Erythroblast (primary cell): ENCODE measurements at regions not wholly inside any gene's neighbourhood (a gene's known extent, or its start where the extent isn't known, plus 50 kb on each side); places are given as distances from the start of the nearest gene placed in this dataset.

Experiments used
- GATA1 ChIP-seq: IDR thresholded peaks from 2 replicates; pipeline ENCODE4 v1.6.1; 2011; ENCODE audit warnings: low read depth, mild to moderate bottlenecking, control low read depth, low read length, moderate library complexity
- POLR2A ChIP-seq: IDR thresholded peaks from 2 replicates; pipeline ENCODE4 v1.6.1; 2011; ENCODE audit warnings: mild to moderate bottlenecking, low read length

GRCh38 chr2:74763962-74764428 is 69.9 kb upstream of the HK2 start:
- TF ChIP-seq POLR2A, result no peak
- TF ChIP-seq GATA1, result no peak
